Adipocyte (in vitro differentiated cells): ENCODE measurements at regions not wholly inside any gene's neighbourhood (a gene's known extent, or its start where the extent isn't known, plus 50 kb on each side); places are given as distances from the start of the nearest gene placed in this dataset.
"Not testable (repeated sequence)": the region's sequence is repeated elsewhere in the genome, so short reads cannot be mapped to it uniquely, and the experiment has no call there.

ENCODE experiments used
- DNase-seq: peaks from one replicate; pipeline ENCODE4 v3.0.0-alpha.2; 2015; ENCODE audit warnings: low read depth
- H3K27me3 ChIP-seq: replicated peaks from 2 replicates; pipeline ENCODE4 v1.7.0; 2013; ENCODE audit warnings: mild to moderate bottlenecking, low read length, moderate library complexity; ENCODE audit not compliant: control insufficient read depth, insufficient read depth
- H3K36me3 ChIP-seq: 2 replicates; pipeline ENCODE4 v1.7.0; 2013; ENCODE audit warnings: low read length, mild to moderate bottlenecking, moderate library complexity; ENCODE audit not compliant: control insufficient read depth, insufficient read depth, severe bottlenecking
- H3K4me1 ChIP-seq: 2 replicates; pipeline ENCODE4 v1.7.0; 2013; ENCODE audit warnings: mild to moderate bottlenecking, low read length, moderate library complexity; ENCODE audit not compliant: control insufficient read depth, insufficient read depth
- H3K4me3 ChIP-seq: 2 replicates; pipeline ENCODE4 v1.7.0; 2013; ENCODE audit warnings: mild to moderate bottlenecking, low read length, moderate library complexity
- H3K9ac ChIP-seq: 2 replicates; pipeline ENCODE4 v1.7.0; 2013; ENCODE audit warnings: mild to moderate bottlenecking, low read length, moderate library complexity
- H3K9me3 ChIP-seq: 2 replicates; pipeline ENCODE4 v1.7.0; 2013; ENCODE audit warnings: mild to moderate bottlenecking, low read length, moderate library complexity; ENCODE audit not compliant: control insufficient read depth

- no peaks in the 10 kb centered on the region for H3K27me3 ChIP-seq
- H3K4me3 ChIP-seq = no peak overlapping the region
- DNase-seq = no peak
- no peaks in the 10 kb centered on the region for H3K4me1 ChIP-seq
- H3K9me3 ChIP-seq = no peaks in the 10 kb centered on the region
- H3K9ac ChIP-seq = no peak overlapping the region
- H3K36me3 ChIP-seq = no peaks in the 10 kb centered on the region
Measured at GRCh38 chr3:137641879-137642704, 122.0 kb upstream of the SOX14 start.

DNA sequence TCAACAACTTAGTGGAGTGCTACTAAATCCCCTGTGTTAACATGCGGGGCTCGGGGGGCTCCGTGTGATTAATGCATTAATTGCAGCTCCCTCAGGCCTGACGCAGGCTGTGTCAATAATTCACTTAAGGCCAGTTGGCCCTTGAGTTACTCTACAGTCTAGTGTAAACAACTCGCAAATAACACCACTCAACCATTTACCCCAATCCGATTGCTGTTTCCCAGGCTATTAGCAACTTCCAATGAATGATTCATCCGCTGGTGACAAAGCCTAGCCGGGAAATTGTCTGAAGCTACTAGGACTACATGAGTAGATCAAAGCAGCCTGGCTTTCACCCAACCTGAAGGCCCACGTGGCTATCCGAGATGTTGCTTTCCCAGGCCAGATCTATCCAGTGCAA is 121.3 kb upstream of the SOX14 start:
- H3K9ac ChIP-seq = no peak overlapping the region
- H3K36me3 ChIP-seq = no peaks in the 10 kb centered on the region
- H3K9me3 ChIP-seq = no peaks in the 10 kb centered on the region
- no peak for DNase-seq
- no peaks in the 10 kb centered on the region for H3K27me3 ChIP-seq
- H3K4me3 ChIP-seq = no peak overlapping the region
- no peaks in the 10 kb centered on the region for H3K4me1 ChIP-seq

GRCh38 chr3:137647179-137647578 is 116.9 kb upstream of the SOX14 start:
- Histone ChIP-seq H3K27me3 (no peaks in the 10 kb centered on the region), H3K4me1 (no peaks in the 10 kb centered on the region), H3K9me3 (no peaks in the 10 kb centered on the region), H3K36me3 (no peaks in the 10 kb centered on the region), H3K9ac (no peak overlapping the region), H3K4me3 (no peak overlapping the region)
- no peak for DNase-seq

DNA sequence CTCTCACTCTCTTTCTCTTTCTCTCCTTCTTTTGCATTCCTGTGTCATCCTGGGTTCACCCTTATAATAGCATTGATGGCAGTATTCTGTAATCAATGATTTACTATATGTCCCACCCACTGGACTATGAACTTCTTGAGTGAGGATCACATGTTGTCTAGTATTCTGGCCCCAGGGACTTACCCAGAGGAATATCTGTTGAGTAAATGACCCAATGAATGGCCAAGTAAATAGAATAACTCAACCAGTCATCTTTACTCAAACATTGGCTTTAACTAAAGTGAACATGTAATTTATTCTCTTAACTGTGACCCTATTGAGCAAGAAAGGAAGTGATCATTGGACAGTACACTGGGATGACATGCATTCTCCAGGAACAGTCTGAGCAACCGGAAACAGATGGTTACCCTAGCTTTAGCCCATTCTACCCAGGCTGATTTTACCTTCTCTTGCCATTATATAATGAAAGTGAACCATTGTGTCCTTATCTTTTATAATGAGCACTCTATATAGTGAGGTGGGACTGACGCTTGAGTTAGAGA is 94.5 kb upstream of the SOX14 start:
- Histone ChIP-seq H3K36me3 (no peaks in the 10 kb centered on the region), H3K9ac (no peak overlapping the region), H3K4me3 (no peak overlapping the region), H3K27me3 (no peaks in the 10 kb centered on the region), H3K9me3 (peaks cover 4% of the 10 kb centered on the region), H3K4me1 (no peaks in the 10 kb centered on the region)
- no peak for DNase-seq

DNA sequence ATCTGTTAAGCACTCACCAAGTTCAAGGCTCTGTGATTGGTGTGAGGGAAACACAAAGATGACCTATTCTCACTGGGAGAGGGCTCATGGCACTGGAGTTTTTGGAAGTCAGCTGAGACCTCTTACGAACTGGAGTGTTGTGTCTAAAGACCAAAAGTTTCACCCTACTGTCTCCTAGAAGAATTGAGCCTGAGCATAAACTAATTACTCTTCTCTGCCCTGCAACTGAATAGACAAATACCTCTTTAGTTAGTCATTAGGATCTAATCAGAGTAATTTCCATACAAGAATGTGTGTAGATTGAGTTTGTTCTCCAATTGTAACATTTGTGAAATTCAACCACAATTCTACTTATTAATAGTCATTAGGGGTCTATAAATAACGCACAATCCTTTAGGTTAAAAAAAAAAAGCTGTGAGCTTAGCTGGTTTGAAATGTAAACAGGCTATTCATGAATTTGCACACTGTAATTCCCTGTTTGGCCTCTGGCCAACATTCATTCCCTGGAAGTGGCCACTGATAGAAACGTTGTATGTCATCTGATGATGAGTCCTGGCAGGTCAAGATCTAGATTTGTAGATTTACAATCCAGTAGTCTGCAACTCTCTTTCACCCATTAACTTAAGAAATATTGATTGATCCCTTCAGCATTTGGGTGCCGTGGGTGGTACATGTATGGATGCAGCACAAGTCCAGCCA is 76.8 kb upstream of the SOX14 start:
- Histone ChIP-seq H3K9ac (no peak overlapping the region), H3K4me3 (no peak overlapping the region), H3K27me3 (no peaks in the 10 kb centered on the region), H3K9me3 (no peaks in the 10 kb centered on the region), H3K4me1 (no peaks in the 10 kb centered on the region), H3K36me3 (no peaks in the 10 kb centered on the region)
- DNase-seq = no peak

GRCh38 chr3:137692803-137693431 is 71.2 kb upstream of the SOX14 start:
- no peak for DNase-seq
- no peak overlapping the region for H3K4me3 ChIP-seq
- H3K9me3 ChIP-seq = no peaks in the 10 kb centered on the region
- no peaks in the 10 kb centered on the region for H3K4me1 ChIP-seq
- no peaks in the 10 kb centered on the region for H3K36me3 ChIP-seq
- no peak overlapping the region for H3K9ac ChIP-seq
- H3K27me3 ChIP-seq = peaks cover 2% of the 10 kb centered on the region

- H3K9ac ChIP-seq = no peak overlapping the region
- DNase-seq = no peak
Measured at GRCh38 chr3:137693791-137694190, 70.3 kb upstream of the SOX14 start.

DNA sequence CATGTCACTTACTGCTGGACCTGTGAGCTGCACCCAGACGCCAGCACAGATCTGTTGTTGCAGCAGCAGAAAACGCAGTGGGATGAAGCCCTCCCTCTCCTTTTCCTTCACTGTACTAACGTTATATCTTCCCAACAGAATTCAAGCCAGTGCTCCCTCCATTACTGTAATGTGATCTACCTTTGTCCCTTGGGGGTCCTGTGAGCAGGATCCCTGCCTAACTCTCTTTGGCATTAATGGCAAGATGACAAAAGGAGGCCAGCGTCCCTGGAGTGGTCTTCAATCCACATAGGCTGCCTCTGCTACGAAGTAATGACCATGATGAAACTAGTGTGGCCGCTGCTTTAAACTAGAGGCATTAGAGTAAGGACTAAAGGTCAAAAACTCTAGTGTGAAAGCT is 69.3 kb upstream of the SOX14 start:
- Histone ChIP-seq H3K4me1 (no peaks in the 10 kb centered on the region), H3K27me3 (peaks cover 2% of the 10 kb centered on the region)
- no peak for DNase-seq

More at GRCh38 chr3:137693791-137694190, 70.3 kb upstream of the SOX14 start:
- Histone ChIP-seq H3K9me3 (no peaks in the 10 kb centered on the region), H3K36me3 (no peaks in the 10 kb centered on the region), H3K4me3 (no peak overlapping the region), H3K4me1 (no peaks in the 10 kb centered on the region), H3K27me3 (peaks cover 2% of the 10 kb centered on the region)

GRCh38 chr3:137695351-137695750 is 68.8 kb upstream of the SOX14 start:
- H3K9me3 ChIP-seq = no peaks in the 10 kb centered on the region
- DNase-seq = no peak
- H3K9ac ChIP-seq = no peak overlapping the region
- H3K4me3 ChIP-seq = no peak overlapping the region
- no peaks in the 10 kb centered on the region for H3K4me1 ChIP-seq
- peaks cover 2% of the 10 kb centered on the region for H3K27me3 ChIP-seq
- no peaks in the 10 kb centered on the region for H3K36me3 ChIP-seq

More for the DNA sequence above, 69.3 kb upstream of the SOX14 start:
- H3K36me3 ChIP-seq = no peaks in the 10 kb centered on the region
- H3K9ac ChIP-seq = no peak overlapping the region
- no peak overlapping the region for H3K4me3 ChIP-seq
- H3K9me3 ChIP-seq = no peaks in the 10 kb centered on the region

GRCh38 chr3:137709011-137709601 is 55.0 kb upstream of the SOX14 start:
- no peak for DNase-seq

DNA sequence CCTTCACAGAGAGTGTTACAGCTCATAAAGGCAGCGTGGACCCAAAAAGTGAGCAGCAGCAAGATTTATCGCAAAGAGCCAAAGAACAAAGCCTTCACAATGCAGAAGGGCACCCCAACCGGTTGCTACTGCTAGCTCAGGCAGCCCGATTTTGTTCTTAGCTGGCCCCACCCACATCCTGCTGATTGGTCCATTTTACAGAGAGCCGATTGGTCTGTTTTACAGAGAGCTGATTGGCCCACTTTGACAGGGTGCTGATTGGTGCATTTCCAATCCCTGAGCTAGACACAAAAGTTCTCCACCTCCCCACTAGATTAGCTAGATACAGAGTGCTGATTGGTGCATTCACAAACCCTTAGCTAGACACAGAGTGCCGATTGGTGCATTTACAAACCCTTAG is 50.1 kb upstream of the SOX14 start:
- not testable (repeated sequence) for H3K4me3 ChIP-seq, H3K4me1 ChIP-seq, H3K9me3 ChIP-seq, H3K36me3 ChIP-seq, H3K27me3 ChIP-seq, H3K9ac ChIP-seq, DNase-seq

More at GRCh38 chr3:137709011-137709601, 55.0 kb upstream of the SOX14 start:
- no peaks in the 10 kb centered on the region for H3K9me3 ChIP-seq
- H3K27me3 ChIP-seq = no peaks in the 10 kb centered on the region
- H3K4me1 ChIP-seq = no peaks in the 10 kb centered on the region
- H3K4me3 ChIP-seq = no peak overlapping the region
- H3K9ac ChIP-seq = no peak overlapping the region
- no peaks in the 10 kb centered on the region for H3K36me3 ChIP-seq
